Retinal pigment epithelial cell (primary cell): ENCODE measurements at regions not wholly inside any gene's neighbourhood (a gene's known extent, or its start where the extent isn't known, plus 50 kb on each side); places are given as distances from the start of the nearest gene placed in this dataset.
"Not testable (repeated sequence)": the region's sequence is repeated elsewhere in the genome, so short reads cannot be mapped to it uniquely, and the experiment has no call there.

ENCODE experiments used
- DNase-seq: peaks from one replicate; pipeline ENCODE4 v3.0.0-alpha.2; 2010; ENCODE audit warnings: low read depth
- H3K4me3 ChIP-seq: 2 replicates; pipeline ENCODE4 v1.5.1; 2011; ENCODE audit warnings: mild to moderate bottlenecking, low read length, control low read depth, moderate library complexity
- TF ChIP-seq, protein P1 (sequence below): conservative IDR thresholded peaks from 2 replicates; pipeline ENCODE4 v1.5.1; 2011; ENCODE audit warnings: low read depth, low read length, control low read depth, inconsistent platforms

DNA sequence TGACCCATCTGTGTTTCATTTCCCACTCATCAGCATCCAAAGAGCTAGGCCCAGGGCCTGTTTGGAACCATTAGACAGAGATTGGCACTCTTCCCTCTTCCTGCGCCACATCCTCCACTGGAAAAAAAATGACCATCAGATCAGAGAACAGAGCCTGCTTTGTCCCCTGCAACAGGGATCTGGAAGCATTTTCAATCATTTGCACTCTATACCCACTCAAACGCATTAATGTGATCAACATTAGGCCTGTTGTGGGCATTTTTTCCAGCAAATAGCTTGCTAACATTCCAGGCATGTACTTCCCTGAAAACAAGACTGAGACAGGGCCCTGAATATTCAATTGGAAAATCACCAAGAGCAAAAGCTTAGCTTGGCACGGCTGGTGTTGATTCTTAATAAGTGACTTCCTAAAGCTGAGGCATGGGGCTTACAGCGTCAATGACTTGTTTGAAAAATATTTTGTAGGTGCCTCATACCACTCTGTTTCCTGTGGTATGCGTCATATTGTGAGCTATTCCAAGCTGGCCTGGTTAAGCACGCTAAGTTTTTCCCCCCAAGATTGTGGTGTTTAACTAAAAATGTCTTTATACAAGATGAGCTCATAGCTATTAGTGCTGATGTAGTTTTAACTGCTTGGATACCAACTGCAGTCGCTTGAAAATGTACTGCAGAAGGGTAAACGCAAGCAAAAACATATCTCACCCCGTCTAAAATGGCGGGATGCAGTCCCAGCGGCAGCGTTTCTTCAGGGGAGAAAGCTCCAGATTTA, 404.4 kb downstream of the SPRY2 start:
- H3K4me3 ChIP-seq, result no peak overlapping the region
- peak; percentile 100 for DNase-seq
- TF ChIP-seq, protein P1, sequence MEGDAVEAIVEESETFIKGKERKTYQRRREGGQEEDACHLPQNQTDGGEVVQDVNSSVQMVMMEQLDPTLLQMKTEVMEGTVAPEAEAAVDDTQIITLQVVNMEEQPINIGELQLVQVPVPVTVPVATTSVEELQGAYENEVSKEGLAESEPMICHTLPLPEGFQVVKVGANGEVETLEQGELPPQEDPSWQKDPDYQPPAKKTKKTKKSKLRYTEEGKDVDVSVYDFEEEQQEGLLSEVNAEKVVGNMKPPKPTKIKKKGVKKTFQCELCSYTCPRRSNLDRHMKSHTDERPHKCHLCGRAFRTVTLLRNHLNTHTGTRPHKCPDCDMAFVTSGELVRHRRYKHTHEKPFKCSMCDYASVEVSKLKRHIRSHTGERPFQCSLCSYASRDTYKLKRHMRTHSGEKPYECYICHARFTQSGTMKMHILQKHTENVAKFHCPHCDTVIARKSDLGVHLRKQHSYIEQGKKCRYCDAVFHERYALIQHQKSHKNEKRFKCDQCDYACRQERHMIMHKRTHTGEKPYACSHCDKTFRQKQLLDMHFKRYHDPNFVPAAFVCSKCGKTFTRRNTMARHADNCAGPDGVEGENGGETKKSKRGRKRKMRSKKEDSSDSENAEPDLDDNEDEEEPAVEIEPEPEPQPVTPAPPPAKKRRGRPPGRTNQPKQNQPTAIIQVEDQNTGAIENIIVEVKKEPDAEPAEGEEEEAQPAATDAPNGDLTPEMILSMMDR, result no peak

DNA sequence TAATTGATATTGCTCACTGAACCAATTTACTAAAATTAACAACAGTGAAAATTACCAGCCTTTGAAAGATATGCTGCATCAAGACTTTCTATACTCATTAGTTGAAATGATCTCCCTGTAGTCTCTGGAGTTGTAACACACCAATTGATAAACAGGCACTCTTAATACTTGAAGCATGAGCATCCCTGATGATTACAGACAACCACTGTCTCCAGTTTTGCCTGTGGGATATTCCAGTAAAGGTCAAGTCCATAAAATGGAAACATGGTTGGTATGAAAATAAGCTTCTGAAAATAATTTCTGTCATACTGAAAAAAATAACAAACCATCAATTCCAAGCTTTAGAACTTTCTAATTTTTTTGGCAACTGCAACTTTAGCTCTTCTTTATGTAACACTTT, 405.8 kb downstream of the SPRY2 start:
- DNase-seq, result no peak
- no peak overlapping the region for H3K4me3 ChIP-seq
- TF ChIP-seq, protein P1, result no peak

DNA sequence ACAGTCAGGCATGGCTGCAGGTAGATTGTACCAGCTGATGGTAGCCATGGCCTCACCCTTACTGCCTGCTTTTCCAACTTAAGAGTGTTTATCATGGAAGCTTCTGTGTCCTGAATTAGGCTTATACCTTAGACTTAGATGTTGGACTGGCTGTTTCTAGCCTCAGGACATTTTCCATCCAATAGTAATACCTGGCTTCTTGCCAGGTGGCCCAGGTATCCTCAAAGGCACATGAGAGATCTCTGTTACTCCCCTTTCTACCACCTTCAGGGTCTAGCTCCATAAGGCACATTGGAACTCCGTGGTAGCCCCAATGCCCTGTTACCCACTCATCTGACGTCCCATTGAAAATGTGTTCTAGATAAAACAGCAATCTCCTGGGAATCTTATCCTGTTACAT, 407.5 kb downstream of the SPRY2 start:
- TF ChIP-seq, protein P1, result no peak
- no peak overlapping the region for H3K4me3 ChIP-seq
- no peak for DNase-seq

DNA sequence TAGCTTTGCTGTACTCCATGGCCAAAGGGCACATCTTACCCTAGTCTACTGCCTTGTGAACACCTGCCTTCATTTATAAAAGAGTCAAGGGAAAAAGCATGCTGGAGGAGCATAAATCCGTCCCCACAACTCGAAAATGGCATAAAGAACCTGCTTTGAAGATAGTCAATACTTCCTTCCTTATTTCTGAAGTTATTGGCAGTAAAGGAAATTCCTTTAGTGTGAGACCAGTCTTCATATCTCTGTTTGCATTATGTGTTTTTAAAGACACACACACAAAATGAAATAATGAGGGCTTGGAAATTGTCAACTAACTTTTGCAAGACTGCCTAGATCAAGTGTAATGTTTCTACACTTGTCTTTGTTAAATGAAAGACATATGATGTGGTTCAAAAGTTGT, 408.4 kb downstream of the SPRY2 start:
- no peak for DNase-seq
- TF ChIP-seq, protein P1, result no peak
- H3K4me3 ChIP-seq, result no peak overlapping the region

DNA sequence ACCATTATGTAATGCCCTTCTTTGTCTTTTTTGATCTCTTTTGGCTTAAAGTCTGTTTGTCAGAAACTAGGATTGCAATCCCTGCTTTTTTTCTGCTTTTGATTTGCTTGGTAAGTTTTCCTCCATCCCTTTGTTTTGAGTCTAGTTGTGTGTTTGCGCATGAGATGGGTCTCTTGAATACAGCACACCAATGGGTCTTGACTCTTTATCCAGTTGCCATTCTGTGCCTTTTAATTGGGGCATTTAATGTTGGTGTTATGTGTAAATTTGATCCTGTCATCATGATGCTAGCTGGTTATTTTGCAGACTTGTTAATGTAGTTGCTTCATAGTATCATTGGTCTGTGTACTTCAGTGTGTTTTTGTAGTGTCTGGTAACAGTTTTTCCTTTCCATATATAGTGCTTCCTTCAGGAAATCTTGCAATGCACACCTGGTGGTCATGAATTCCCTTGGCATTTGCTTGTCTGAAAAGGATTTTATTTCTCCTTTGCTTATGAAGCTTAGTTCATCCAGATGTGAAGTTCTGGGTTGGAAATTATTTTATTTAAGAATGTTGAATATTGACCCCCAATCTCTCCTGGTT, 416.9 kb downstream of the SPRY2 start:
- not testable (repeated sequence) for H3K4me3 ChIP-seq, DNase-seq

DNA sequence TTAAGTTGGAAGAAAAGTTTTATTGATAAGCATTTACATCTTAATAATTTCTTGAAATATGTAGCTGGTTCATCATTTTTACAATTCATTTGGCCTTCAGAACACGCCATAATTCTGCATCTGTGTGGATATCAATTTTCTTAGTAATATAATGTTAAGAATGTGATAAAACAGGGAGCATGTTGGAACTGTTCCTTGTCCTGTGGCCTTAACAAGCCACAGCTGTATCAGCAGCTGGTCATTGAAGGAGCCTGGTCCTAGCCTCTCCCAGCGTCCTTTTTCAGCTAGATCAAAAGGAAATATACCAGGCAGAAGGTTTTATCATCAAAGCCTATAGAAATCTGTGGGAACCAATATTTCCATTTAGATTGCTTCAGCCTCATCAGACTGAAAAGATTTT, 421.8 kb downstream of the SPRY2 start:
- H3K4me3 ChIP-seq, result no peak overlapping the region
- no peak for DNase-seq

DNA sequence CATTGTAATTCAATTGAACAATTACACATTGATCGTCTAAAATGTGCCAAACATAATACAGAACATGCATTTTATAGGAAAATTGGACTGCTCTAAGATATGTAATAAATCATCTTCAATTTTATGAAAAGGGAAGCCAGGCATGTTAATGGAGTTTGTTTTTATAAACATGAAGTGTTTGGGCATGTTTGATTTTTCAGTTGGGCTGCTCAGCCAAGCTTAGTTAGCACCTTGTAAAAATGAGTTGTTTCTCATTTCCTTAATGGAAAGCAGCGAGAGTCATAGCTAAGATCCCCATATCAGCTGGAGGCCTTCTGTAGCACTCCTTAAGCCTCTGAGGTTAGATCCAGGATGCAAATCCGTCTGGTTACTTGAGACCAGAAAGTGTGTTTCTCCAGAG, 422.3 kb downstream of the SPRY2 start:
- TF ChIP-seq, protein P1, result no peak
- DNase-seq, result no peak
- H3K4me3 ChIP-seq, result no peak overlapping the region

More for the DNA sequence above, 421.8 kb downstream of the SPRY2 start:
- TF ChIP-seq, protein P1, result no peak
